Left lung (tissue), 4 donors: ENCODE measurements at regions not wholly inside any gene's neighbourhood (a gene's known extent, or its start where the extent isn't known, plus 50 kb on each side); places are given as distances from the start of the nearest gene placed in this dataset.

Experiments used
- ATAC-seq: fragments of 200-7000 bp; cut with Tn5 transposase; one replicate; pipeline ENCODE4 v1.9.1; 2020; ENCODE audit warnings: moderate library complexity
- DNase-seq, 4 donors: peaks; one replicate each; pipeline ENCODE4 v3.0.0-alpha.2; 2013 to 2020
- H3K27ac ChIP-seq, 2 donors: fragments of 200-600 bp; sonication (generic) in 1 of 2; one replicate each; pipeline versions ENCODE4 v1.5.0 to v1.8.0; 2020 to 2021
- H3K27me3 ChIP-seq, 2 donors: fragments of 200-600 bp; sonication (generic) in 1 of 2; one replicate each; pipeline versions ENCODE4 v1.5.0 to v1.8.0; 2020 to 2021
- H3K36me3 ChIP-seq, 2 donors: fragments of 200-600 bp; sonication (generic) in 1 of 2; one replicate each; pipeline versions ENCODE4 v1.5.0 to v1.8.0; 2020 to 2021
- H3K4me1 ChIP-seq, 2 donors: fragments of 200-600 bp; one replicate each; pipeline ENCODE4 v1.8.0; 2021
- H3K4me3 ChIP-seq, 2 donors: fragments of 200-600 bp; sonication (generic) in 1 of 2; one replicate each; pipeline versions ENCODE4 v1.5.0 to v1.8.0; 2020 to 2021; ENCODE audit warnings: mild to moderate bottlenecking in 1 of 2
- H3K9me3 ChIP-seq, 2 donors: fragments of 200-600 bp; sonication (generic) in 1 of 2; one replicate each; pipeline versions ENCODE4 v1.5.0 to v1.8.0; 2020 to 2021
- CTCF ChIP-seq, 2 donors: fragments of 200-600 bp; sonication (generic) in 1 of 2; IDR thresholded peaks; one replicate each; pipeline versions ENCODE4 v1.5.0 to v1.8.0; 2021; ENCODE audit warnings: antibody characterized with exemption in 2 of 2
- intact Hi-C, 2 donors: fragments of 100-400 bp; cut with DNase I; formaldehyde crosslinking; loops; one replicate each; pipeline versions ENCODE4 v1.11.2 to v1.14.2; 2022
- donor health status: DM: no; HTN: yes; CAD: no.
- donor health status: DM: no; HTN: no; CAD: no.

- no peak for DNase-seq
- H3K9me3 ChIP-seq: peaks cover 0 to 9% of the 10 kb centered on the region in 2 donors
- H3K27ac ChIP-seq: no peak overlapping the region
- no peaks in the 10 kb centered on the region for H3K36me3 ChIP-seq
- H3K27me3 ChIP-seq: no peaks in the 10 kb centered on the region
- no peak for ATAC-seq
- H3K4me1 ChIP-seq: no peaks in the 10 kb centered on the region
- intact Hi-C loops: no loop called here
- H3K4me3 ChIP-seq: no peak overlapping the region
- TF ChIP-seq CTCF (IDR thresholded peaks at IDR 0.05): no peak
Observed at GRCh38 chr2:188645986-188646385, 328.2 kb upstream of the COL3A1 start.

GRCh38 chr2:188647430-188648070 is 326.6 kb upstream of the COL3A1 start:
- no peaks in the 10 kb centered on the region for H3K27me3 ChIP-seq
- intact Hi-C loops: no loop called here
- DNase-seq (no peak), ATAC-seq (no peak)
- H3K4me1 ChIP-seq: no peaks in the 10 kb centered on the region
- peaks cover 0 to 7% of the 10 kb centered on the region in 2 donors for H3K9me3 ChIP-seq
- H3K36me3 ChIP-seq: no peaks in the 10 kb centered on the region
- no peak overlapping the region for H3K27ac ChIP-seq
- no peak overlapping the region for H3K4me3 ChIP-seq
- TF ChIP-seq CTCF (IDR thresholded peaks at IDR 0.05): no peak

- Histone ChIP-seq H3K36me3 (no peaks in the 10 kb centered on the region), H3K9me3 (no peaks in the 10 kb centered on the region), H3K27me3 (no peaks in the 10 kb centered on the region), H3K4me1 (no peaks in the 10 kb centered on the region), H3K4me3 (no peak overlapping the region), H3K27ac (no peak overlapping the region)
- DNase-seq (no peak), ATAC-seq (no peak)
- no peak for TF ChIP-seq CTCF (IDR thresholded peaks at IDR 0.05)
- intact Hi-C loops: no loop called here
Observed at GRCh38 chr2:188659656-188660406, 314.3 kb upstream of the COL3A1 start.

- intact Hi-C loops: no loop called here
- ATAC-seq: no peak
- no peak for DNase-seq
Observed at GRCh38 chr2:188663301-188663700, 310.9 kb upstream of the COL3A1 start.

More at GRCh38 chr2:188663301-188663700, 310.9 kb upstream of the COL3A1 start:
- Histone ChIP-seq H3K9me3 (no peaks in the 10 kb centered on the region), H3K36me3 (no peaks in the 10 kb centered on the region), H3K27ac (no peak overlapping the region), H3K4me3 (no peak overlapping the region), H3K27me3 (no peaks in the 10 kb centered on the region), H3K4me1 (no peaks in the 10 kb centered on the region)
- TF ChIP-seq CTCF (IDR thresholded peaks at IDR 0.05): no peak
